ENCODE measurements at regions not wholly inside any gene's neighbourhood (a gene's known extent, or its start where the extent isn't known, plus 50 kb on each side); places are given as distances from the start of the nearest gene placed in this dataset.

- no peak for TF ChIP-seq EZH2 (IDR thresholded peaks at IDR 0.05; ENCODE audit: borderline replicate concordance, low read length)
- TF ChIP-seq, protein P1, sequence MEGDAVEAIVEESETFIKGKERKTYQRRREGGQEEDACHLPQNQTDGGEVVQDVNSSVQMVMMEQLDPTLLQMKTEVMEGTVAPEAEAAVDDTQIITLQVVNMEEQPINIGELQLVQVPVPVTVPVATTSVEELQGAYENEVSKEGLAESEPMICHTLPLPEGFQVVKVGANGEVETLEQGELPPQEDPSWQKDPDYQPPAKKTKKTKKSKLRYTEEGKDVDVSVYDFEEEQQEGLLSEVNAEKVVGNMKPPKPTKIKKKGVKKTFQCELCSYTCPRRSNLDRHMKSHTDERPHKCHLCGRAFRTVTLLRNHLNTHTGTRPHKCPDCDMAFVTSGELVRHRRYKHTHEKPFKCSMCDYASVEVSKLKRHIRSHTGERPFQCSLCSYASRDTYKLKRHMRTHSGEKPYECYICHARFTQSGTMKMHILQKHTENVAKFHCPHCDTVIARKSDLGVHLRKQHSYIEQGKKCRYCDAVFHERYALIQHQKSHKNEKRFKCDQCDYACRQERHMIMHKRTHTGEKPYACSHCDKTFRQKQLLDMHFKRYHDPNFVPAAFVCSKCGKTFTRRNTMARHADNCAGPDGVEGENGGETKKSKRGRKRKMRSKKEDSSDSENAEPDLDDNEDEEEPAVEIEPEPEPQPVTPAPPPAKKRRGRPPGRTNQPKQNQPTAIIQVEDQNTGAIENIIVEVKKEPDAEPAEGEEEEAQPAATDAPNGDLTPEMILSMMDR (IDR thresholded peaks at IDR 0.05; ENCODE audit: low read length): no peak
- H3K27me3 ChIP-seq (ENCODE audit: insufficient read depth, low read length): no peaks in the 10 kb centered on the region
- H3K4me3 ChIP-seq (ENCODE audit: low read depth, low read length, poor library complexity, severe bottlenecking): no peak overlapping the region
- no peaks in the 10 kb centered on the region for H4K20me1 ChIP-seq (ENCODE audit: insufficient read depth, low read length)
- H3K36me3 ChIP-seq (ENCODE audit: insufficient read depth, low read length): no peaks in the 10 kb centered on the region
- H3K9me2 ChIP-seq (ENCODE audit: low read depth, low read length): no peaks in the 10 kb centered on the region
- no peak overlapping the region for H3K9ac ChIP-seq (ENCODE audit: low read length)
- no peak overlapping the region for H3K27ac ChIP-seq (ENCODE audit: low read depth, low read length, poor library complexity, severe bottlenecking)
- H2AFZ ChIP-seq (ENCODE audit: low read length): no peak overlapping the region
- no peaks in the 10 kb centered on the region for H3F3A ChIP-seq (ENCODE audit: insufficient read depth, low read length)
- no peaks in the 10 kb centered on the region for H3K9me3 ChIP-seq (ENCODE audit: low read length)
- no peaks in the 10 kb centered on the region for H3K79me2 ChIP-seq (ENCODE audit: insufficient read depth, low read length)
- no peak overlapping the region for H3K4me2 ChIP-seq (ENCODE audit: low read length)
- H3K4me1 ChIP-seq (ENCODE audit: insufficient read depth, low read length, severe bottlenecking): no peaks in the 10 kb centered on the region
Observed at GRCh38 chr6:144549837-144550747, 265.0 kb downstream of the UTRN start.

DNA sequence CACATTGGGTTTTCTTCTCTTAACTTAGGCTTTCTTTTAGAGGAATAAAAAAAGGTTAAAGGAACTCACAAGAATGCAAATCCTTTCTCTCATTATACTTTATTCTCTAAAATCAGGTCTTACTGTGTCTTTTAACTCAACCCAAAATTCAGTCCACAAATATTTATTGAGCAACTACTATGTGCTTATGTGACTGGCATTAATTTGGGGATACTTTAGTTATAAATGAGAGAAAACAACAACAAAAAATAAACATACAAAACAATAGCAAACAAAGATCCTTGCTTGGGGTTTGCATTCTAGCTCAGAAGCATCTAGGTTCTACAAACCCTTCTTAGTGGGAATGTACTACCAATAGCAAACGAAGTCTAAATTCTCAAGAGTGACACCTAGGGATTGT lies 266.2 kb downstream of the UTRN start:
- no peak overlapping the region for H3K27ac ChIP-seq (ENCODE audit: low read depth, low read length, poor library complexity, severe bottlenecking)
- H3K36me3 ChIP-seq (ENCODE audit: insufficient read depth, low read length): no peaks in the 10 kb centered on the region
- H3F3A ChIP-seq (ENCODE audit: insufficient read depth, low read length): no peaks in the 10 kb centered on the region

DNA sequence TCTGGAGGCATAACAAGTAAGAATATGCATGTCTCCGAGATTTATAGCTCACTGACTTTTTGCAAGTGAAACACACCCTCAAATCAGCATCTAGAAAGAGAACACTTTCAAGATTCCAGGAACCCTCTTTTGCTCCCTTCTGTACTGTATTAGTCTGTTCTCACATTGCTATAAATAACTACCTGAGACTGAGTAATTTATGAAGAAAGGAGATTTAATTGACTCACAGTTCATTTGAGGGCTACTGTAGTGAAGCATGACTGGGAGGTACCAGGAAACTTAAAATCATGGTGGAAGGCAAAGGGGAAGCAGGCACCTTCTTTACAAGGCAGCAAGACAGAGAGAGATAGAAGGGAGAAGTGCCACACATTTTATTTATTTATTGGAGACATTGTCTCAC lies 269.9 kb downstream of the UTRN start:
- H3K27ac ChIP-seq (ENCODE audit: low read depth, low read length, poor library complexity, severe bottlenecking): no peak overlapping the region
- H3K9me3 ChIP-seq (ENCODE audit: low read length): no peaks in the 10 kb centered on the region
- no peaks in the 10 kb centered on the region for H3K4me1 ChIP-seq (ENCODE audit: insufficient read depth, low read length, severe bottlenecking)
- no peaks in the 10 kb centered on the region for H3K79me2 ChIP-seq (ENCODE audit: insufficient read depth, low read length)
- no peaks in the 10 kb centered on the region for H3K27me3 ChIP-seq (ENCODE audit: insufficient read depth, low read length)
- no peak overlapping the region for H3K9ac ChIP-seq (ENCODE audit: low read length)
- H3K36me3 ChIP-seq (ENCODE audit: insufficient read depth, low read length): no peaks in the 10 kb centered on the region
- no peak overlapping the region for H3K4me3 ChIP-seq (ENCODE audit: low read depth, low read length, poor library complexity, severe bottlenecking)
- no peaks in the 10 kb centered on the region for H3F3A ChIP-seq (ENCODE audit: insufficient read depth, low read length)
- H3K4me2 ChIP-seq (ENCODE audit: low read length): no peak overlapping the region
- TF ChIP-seq, protein P1 (IDR thresholded peaks at IDR 0.05; ENCODE audit: low read length): no peak
- TF ChIP-seq EZH2 (IDR thresholded peaks at IDR 0.05; ENCODE audit: borderline replicate concordance, low read length): no peak
- no peak overlapping the region for H2AFZ ChIP-seq (ENCODE audit: low read length)
- no peaks in the 10 kb centered on the region for H3K9me2 ChIP-seq (ENCODE audit: low read depth, low read length)
- no peaks in the 10 kb centered on the region for H4K20me1 ChIP-seq (ENCODE audit: insufficient read depth, low read length)

More for the DNA sequence above, 266.2 kb downstream of the UTRN start:
- H3K4me1 ChIP-seq (ENCODE audit: insufficient read depth, low read length, severe bottlenecking): no peaks in the 10 kb centered on the region
- H3K79me2 ChIP-seq (ENCODE audit: insufficient read depth, low read length): no peaks in the 10 kb centered on the region
- H4K20me1 ChIP-seq (ENCODE audit: insufficient read depth, low read length): no peaks in the 10 kb centered on the region
- no peak overlapping the region for H2AFZ ChIP-seq (ENCODE audit: low read length)
- H3K27me3 ChIP-seq (ENCODE audit: insufficient read depth, low read length): no peaks in the 10 kb centered on the region
- H3K9me2 ChIP-seq (ENCODE audit: low read depth, low read length): no peaks in the 10 kb centered on the region
- no peak overlapping the region for H3K4me3 ChIP-seq (ENCODE audit: low read depth, low read length, poor library complexity, severe bottlenecking)
- H3K9ac ChIP-seq (ENCODE audit: low read length): no peak overlapping the region
- no peaks in the 10 kb centered on the region for H3K9me3 ChIP-seq (ENCODE audit: low read length)
- TF ChIP-seq, protein P1 (IDR thresholded peaks at IDR 0.05; ENCODE audit: low read length): no peak
- TF ChIP-seq EZH2 (IDR thresholded peaks at IDR 0.05; ENCODE audit: borderline replicate concordance, low read length): no peak
- no peak overlapping the region for H3K4me2 ChIP-seq (ENCODE audit: low read length)

Measured in OCI-LY1 (cell line).